Karpas-422 (cell line): ENCODE measurements at regions not wholly inside any gene's neighbourhood (a gene's known extent, or its start where the extent isn't known, plus 50 kb on each side); places are given as distances from the start of the nearest gene placed in this dataset.

Source experiments
- DNase-seq: peaks from one replicate; pipeline ENCODE4 v3.0.0-alpha.2; 2015
- H2AFZ ChIP-seq: fragments of 200-600 bp; sonication (generic); 2 replicates; pipeline ENCODE4 v1.6.1; 2014; ENCODE audit warnings: antibody characterized with exemption, low read length, mixed read lengths
- H3K27ac ChIP-seq: fragments of 200-600 bp; sonication (generic); 2 replicates; pipeline ENCODE4 v1.5.1; 2014; ENCODE audit warnings: mild to moderate bottlenecking, low read length, moderate library complexity
- H3K27me3 ChIP-seq: fragments of 200-600 bp; sonication (generic); 2 replicates; pipeline ENCODE4 v1.6.1; 2014; ENCODE audit warnings: low read length, mixed read lengths
- H3K36me3 ChIP-seq: fragments of 200-600 bp; sonication (generic); 2 replicates; pipeline ENCODE4 v1.6.1; 2014; ENCODE audit warnings: low read length, mixed read lengths; ENCODE audit not compliant: insufficient read depth
- H3K4me1 ChIP-seq: fragments of 200-600 bp; sonication (generic); 2 replicates; pipeline ENCODE4 v1.6.1; 2014; ENCODE audit warnings: mild to moderate bottlenecking, low read length, mixed read lengths
- H3K4me2 ChIP-seq: fragments of 200-600 bp; sonication (generic); 2 replicates; pipeline ENCODE4 v1.6.1; 2014; ENCODE audit warnings: low read length, low read depth, mild to moderate bottlenecking; ENCODE audit not compliant: poor library complexity, severe bottlenecking
- H3K4me3 ChIP-seq: fragments of 200-600 bp; sonication (generic); 2 replicates; pipeline ENCODE4 v1.5.1; 2014; ENCODE audit warnings: mild to moderate bottlenecking, antibody characterized with exemption, low read length, mixed read lengths
- H3K79me2 ChIP-seq: fragments of 200-600 bp; sonication (generic); 2 replicates; pipeline ENCODE4 v1.6.1; 2014; ENCODE audit warnings: mild to moderate bottlenecking, low read length, mixed read lengths
- H3K9ac ChIP-seq: fragments of 200-600 bp; sonication (generic); 2 replicates; pipeline ENCODE4 v1.6.0; 2014; ENCODE audit warnings: low read length
- H3K9me2 ChIP-seq: fragments of 200-600 bp; sonication (generic), shearing (Covaris generic); replicated peaks from 2 replicates; pipeline ENCODE4 v1.6.0; 2014; ENCODE audit warnings: mild to moderate bottlenecking, low read length, moderate library complexity; ENCODE audit not compliant: insufficient read depth
- H3K9me3 ChIP-seq: fragments of 300-700, 200-600 bp; sonication (generic); 2 replicates; pipeline ENCODE4 v1.6.1; 2014; ENCODE audit warnings: low read length, mixed read lengths
- H4K20me1 ChIP-seq: fragments of 200-600 bp; sonication (generic); 2 replicates; pipeline ENCODE4 v1.6.1; 2014; ENCODE audit warnings: mild to moderate bottlenecking, antibody characterized with exemption, low read length, low read depth; ENCODE audit not compliant: insufficient read depth

GRCh38 chr14:101336183-101336582, 225.1 kb upstream of the DIO3 start:
- H4K20me1 ChIP-seq, result no peaks in the 10 kb centered on the region
- no peak overlapping the region for H2AFZ ChIP-seq
- H3K4me3 ChIP-seq, result no peak overlapping the region
- no peaks in the 10 kb centered on the region for H3K9me2 ChIP-seq
- H3K36me3 ChIP-seq, result no peaks in the 10 kb centered on the region
- no peak overlapping the region for H3K4me2 ChIP-seq
- H3K9ac ChIP-seq, result no peak overlapping the region
- H3K4me1 ChIP-seq, result no peaks in the 10 kb centered on the region
- H3K27me3 ChIP-seq, result no peaks in the 10 kb centered on the region; the same call in 1 of the 2 replicates
- no peaks in the 10 kb centered on the region for H3K79me2 ChIP-seq
- H3K27ac ChIP-seq, result no peak overlapping the region
- no peaks in the 10 kb centered on the region for H3K9me3 ChIP-seq
- DNase-seq, result no peak

GRCh38 chr14:101337053-101337452, 224.2 kb upstream of the DIO3 start:
- Histone ChIP-seq H4K20me1 (no peaks in the 10 kb centered on the region), H3K9ac (no peak overlapping the region), H3K4me1 (no peaks in the 10 kb centered on the region), H3K9me3 (no peaks in the 10 kb centered on the region), H3K36me3 (no peaks in the 10 kb centered on the region), H3K79me2 (no peaks in the 10 kb centered on the region), H3K9me2 (no peaks in the 10 kb centered on the region), H3K27ac (no peak overlapping the region), H3K4me2 (no peak overlapping the region), H3K4me3 (no peak overlapping the region), H3K27me3 (no peaks in the 10 kb centered on the region; the same call in 1 of the 2 replicates), H2AFZ (no peak overlapping the region)
- no peak for DNase-seq

- DNase-seq, result no peak
- Histone ChIP-seq H3K27ac (no peak overlapping the region), H3K79me2 (no peaks in the 10 kb centered on the region), H3K9me3 (peaks cover 3% of the 10 kb centered on the region; the same call in 1 of the 2 replicates), H3K4me2 (no peak overlapping the region), H2AFZ (no peak overlapping the region), H3K4me1 (no peaks in the 10 kb centered on the region), H3K36me3 (no peaks in the 10 kb centered on the region), H3K4me3 (no peak overlapping the region), H3K27me3 (no peaks in the 10 kb centered on the region; the same call in 1 of the 2 replicates), H3K9ac (no peak overlapping the region), H4K20me1 (no peaks in the 10 kb centered on the region), H3K9me2 (no peaks in the 10 kb centered on the region)
Observed at GRCh38 chr14:101340556-101340955, 220.7 kb upstream of the DIO3 start.

DNA sequence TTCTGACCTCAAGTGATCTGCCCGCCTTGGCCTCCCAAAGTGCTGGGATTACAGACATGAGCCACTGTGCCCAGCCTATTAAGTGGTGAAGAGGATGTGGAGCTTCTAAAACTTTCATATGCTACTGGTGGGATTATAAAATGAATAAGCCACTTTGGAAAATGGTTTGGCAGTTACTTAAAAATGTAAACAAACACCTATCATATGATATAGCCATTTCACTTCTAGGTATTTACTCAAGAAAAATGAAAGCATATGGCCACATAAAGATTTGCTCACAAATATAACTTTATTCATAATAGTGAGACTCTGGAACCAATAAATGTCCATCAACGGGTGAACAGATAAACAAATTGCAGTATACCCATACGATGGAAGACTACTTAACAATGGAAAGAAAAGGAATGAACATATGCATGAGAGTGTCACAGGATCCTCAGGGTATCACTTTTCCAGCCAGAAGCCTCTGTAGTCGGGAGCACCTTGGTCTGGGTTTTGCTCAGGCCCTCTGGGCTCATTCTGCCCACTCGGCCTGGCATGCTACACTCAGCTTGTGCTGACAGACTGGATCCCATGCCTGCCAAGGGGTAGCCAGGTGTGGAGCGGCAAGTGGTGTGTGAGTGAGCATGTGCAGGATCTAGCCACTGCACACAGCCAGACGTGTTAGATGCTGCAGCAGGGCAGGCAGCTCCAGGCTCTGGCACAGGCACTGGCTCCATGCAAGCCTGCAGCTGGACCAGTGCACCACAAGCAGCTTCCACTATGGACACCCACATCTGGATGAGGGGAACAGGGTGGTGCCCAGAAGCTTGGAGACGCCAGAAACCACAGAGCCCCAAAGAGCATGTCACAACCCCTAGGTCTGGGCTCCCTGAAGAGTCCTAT, 213.2 kb upstream of the DIO3 start:
- Histone ChIP-seq H3K9ac (no peak overlapping the region), H3K27ac (no peak overlapping the region), H2AFZ (no peak overlapping the region), H3K36me3 (no peaks in the 10 kb centered on the region), H3K4me3 (no peak overlapping the region), H3K27me3 (no peaks in the 10 kb centered on the region; the same call in 1 of the 2 replicates), H3K4me2 (no peak overlapping the region), H3K9me3 (0 out of 2 replicates have a peak, but pooled peaks cover 6% of the 10 kb centered on the region), H3K9me2 (no peaks in the 10 kb centered on the region), H3K4me1 (no peaks in the 10 kb centered on the region), H3K79me2 (no peaks in the 10 kb centered on the region), H4K20me1 (no peaks in the 10 kb centered on the region)
- DNase-seq, result no peak

DNA sequence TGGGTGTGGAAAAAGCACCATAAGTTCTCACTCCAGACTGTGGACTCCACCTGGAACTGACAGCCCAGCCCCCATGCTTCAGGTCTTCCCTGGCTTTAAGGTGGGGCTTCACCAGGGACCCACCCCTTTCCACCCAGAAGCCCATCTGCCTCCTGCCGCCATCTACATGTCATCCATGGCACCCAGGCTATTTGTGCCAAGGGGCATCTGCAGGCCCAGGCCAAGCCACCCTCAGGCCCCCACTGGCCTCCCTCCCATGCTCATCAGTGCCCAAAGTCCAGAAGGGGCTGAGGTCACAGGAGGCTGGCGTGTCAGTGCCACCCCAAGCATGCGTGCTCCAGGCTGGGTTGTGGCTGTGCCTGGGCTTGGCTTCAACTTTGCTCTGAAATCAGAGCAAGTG, 212.2 kb upstream of the DIO3 start:
- H3K9me3 ChIP-seq, result 0 out of 2 replicates have a peak, but pooled peaks cover 6% of the 10 kb centered on the region

DNA sequence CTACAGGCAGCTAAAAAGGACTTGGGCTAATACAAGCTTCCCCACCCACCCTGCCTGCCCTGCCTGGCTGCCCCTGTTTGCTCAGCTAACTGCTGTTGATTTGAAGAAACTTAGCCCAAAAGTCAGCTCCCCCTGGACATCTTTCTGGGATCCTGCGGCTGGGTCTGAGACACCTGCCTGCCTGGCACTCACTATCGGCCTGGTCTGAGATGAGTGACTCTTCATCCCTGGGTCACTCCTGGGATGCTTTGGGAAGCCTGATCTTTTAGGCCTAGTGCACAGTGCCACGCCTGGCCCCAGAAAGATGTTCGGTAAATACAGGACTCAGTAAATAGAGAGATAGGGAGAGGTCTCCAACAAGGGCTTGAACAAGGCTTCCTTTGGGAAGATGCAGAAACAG, 211.3 kb upstream of the DIO3 start:
- no peak overlapping the region for H2AFZ ChIP-seq

More for the DNA sequence above, 212.2 kb upstream of the DIO3 start:
- H3K9me2 ChIP-seq, result no peaks in the 10 kb centered on the region
- no peaks in the 10 kb centered on the region for H3K4me1 ChIP-seq
- H4K20me1 ChIP-seq, result no peaks in the 10 kb centered on the region
- H3K9ac ChIP-seq, result no peak overlapping the region
- H2AFZ ChIP-seq, result no peak overlapping the region
- no peak for DNase-seq
- H3K27ac ChIP-seq, result no peak overlapping the region
- no peaks in the 10 kb centered on the region for H3K36me3 ChIP-seq
- no peaks in the 10 kb centered on the region; the same call in 1 of the 2 replicates for H3K27me3 ChIP-seq
- no peak overlapping the region for H3K4me3 ChIP-seq
- no peak overlapping the region for H3K4me2 ChIP-seq
- no peaks in the 10 kb centered on the region for H3K79me2 ChIP-seq

DNA sequence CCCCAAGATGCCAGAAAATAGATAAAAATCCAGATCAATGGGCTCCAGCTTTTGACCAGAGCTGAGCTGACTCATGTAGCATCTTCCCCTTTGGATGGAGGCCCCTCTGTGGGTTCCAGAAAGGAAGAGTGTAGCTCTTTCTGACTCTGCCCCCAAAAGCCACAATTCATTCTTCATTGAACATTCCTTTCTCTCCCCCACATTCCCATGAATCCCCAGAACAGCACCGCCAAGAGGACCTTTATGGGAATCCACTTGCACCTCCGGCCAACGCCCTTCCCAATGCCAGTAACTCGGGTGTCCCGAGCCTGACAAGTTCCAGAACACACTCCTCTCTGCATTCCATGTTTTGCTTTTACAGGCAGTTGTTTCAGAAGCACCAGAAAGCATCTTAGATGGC, 210.6 kb upstream of the DIO3 start:
- Histone ChIP-seq H3K36me3 (no peaks in the 10 kb centered on the region), H3K4me2 (no peak overlapping the region), H4K20me1 (no peaks in the 10 kb centered on the region), H3K9ac (no peak overlapping the region), H3K27me3 (no peaks in the 10 kb centered on the region; the same call in 1 of the 2 replicates), H3K9me3 (0 out of 2 replicates have a peak, but pooled peaks cover 6% of the 10 kb centered on the region), H3K79me2 (no peaks in the 10 kb centered on the region), H3K4me3 (no peak overlapping the region), H3K4me1 (no peaks in the 10 kb centered on the region), H3K9me2 (no peaks in the 10 kb centered on the region), H2AFZ (no peak overlapping the region), H3K27ac (no peak overlapping the region)
- DNase-seq, result no peak

More for the DNA sequence above, 211.3 kb upstream of the DIO3 start:
- Histone ChIP-seq H3K36me3 (no peaks in the 10 kb centered on the region), H3K9me2 (no peaks in the 10 kb centered on the region), H3K4me2 (no peak overlapping the region), H3K27me3 (no peaks in the 10 kb centered on the region; the same call in 1 of the 2 replicates), H3K27ac (no peak overlapping the region), H3K9me3 (0 out of 2 replicates have a peak, but pooled peaks cover 6% of the 10 kb centered on the region), H3K4me1 (no peaks in the 10 kb centered on the region), H3K9ac (no peak overlapping the region), H3K4me3 (no peak overlapping the region), H4K20me1 (no peaks in the 10 kb centered on the region), H3K79me2 (no peaks in the 10 kb centered on the region)
- no peak for DNase-seq

DNA sequence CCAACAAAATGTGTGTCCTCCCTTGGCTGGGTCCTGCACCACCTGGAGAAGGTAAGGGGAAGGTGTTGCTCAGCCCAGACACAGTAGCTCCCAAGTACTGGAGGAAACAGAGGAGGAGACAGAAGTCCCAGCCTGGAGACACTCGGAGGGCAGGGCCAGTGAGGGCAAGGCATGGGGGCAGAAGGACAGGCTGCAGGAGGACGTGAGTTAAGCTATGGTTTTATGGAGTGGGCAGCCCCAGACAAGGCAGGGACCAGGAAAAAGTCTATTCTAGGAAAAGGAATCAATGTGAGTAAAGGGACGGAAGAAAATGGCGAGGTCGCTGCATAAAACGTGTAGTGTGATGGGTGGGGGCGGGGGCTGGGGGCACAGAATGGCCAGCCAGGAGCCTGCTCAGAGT, 210.1 kb upstream of the DIO3 start:
- no peaks in the 10 kb centered on the region for H4K20me1 ChIP-seq
- H3K79me2 ChIP-seq, result no peaks in the 10 kb centered on the region
- H3K4me3 ChIP-seq, result no peak overlapping the region
- no peak overlapping the region for H3K9ac ChIP-seq
- H2AFZ ChIP-seq, result no peak overlapping the region
- no peaks in the 10 kb centered on the region; the same call in 1 of the 2 replicates for H3K27me3 ChIP-seq
- H3K9me3 ChIP-seq, result peaks cover 6% of the 10 kb centered on the region; the same call in 1 of the 2 replicates
- H3K4me1 ChIP-seq, result no peaks in the 10 kb centered on the region
- H3K4me2 ChIP-seq, result no peak overlapping the region
- H3K36me3 ChIP-seq, result no peaks in the 10 kb centered on the region
- H3K27ac ChIP-seq, result no peak overlapping the region
- DNase-seq, result no peak
- no peaks in the 10 kb centered on the region for H3K9me2 ChIP-seq
